ENCODE measurements at regions not wholly inside any gene's neighbourhood (a gene's known extent, or its start where the extent isn't known, plus 50 kb on each side); places are given as distances from the start of the nearest gene placed in this dataset.

DNA sequence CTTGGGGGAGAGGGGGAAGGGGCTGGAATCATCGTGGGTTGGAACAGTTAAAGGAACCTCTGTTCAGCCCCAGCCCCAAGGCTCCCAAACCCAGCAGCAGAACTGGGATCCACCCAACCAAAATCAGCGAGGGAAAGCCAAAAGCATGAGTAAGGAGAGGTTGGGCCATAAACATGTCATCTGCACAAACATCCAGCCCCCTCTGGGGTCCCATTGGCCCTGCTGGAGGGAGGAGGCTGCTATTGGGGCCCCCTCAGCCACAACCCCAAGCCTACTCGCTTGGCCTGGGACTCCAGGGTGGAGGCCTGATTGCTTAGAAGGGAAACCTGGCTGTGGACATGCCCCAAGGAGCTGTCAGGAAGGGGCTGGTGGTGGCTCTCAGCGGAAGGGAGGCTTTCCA lies 154.9 kb downstream of the FGF18 start:
- TF ChIP-seq JUND (CRISPR knock-in tag; IDR thresholded peaks at IDR 0.05) (no peak), TCF12 (IDR thresholded peaks at IDR 0.05) (no peak), TCF12 (CRISPR knock-in tag; IDR thresholded peaks at IDR 0.05) (no peak), TGIF2 (CRISPR knock-in tag; IDR thresholded peaks at IDR 0.05) (no peak), NR3C1 (CRISPR knock-in tag; IDR thresholded peaks at IDR 0.05) (no peak), POLR2A (IDR thresholded peaks at IDR 0.05; ENCODE audit: insufficient read depth in 1 of 2, low read depth in 2 of 2, low read length in 2 of 2) (no peak)
- TF ChIP-seq, protein P1, sequence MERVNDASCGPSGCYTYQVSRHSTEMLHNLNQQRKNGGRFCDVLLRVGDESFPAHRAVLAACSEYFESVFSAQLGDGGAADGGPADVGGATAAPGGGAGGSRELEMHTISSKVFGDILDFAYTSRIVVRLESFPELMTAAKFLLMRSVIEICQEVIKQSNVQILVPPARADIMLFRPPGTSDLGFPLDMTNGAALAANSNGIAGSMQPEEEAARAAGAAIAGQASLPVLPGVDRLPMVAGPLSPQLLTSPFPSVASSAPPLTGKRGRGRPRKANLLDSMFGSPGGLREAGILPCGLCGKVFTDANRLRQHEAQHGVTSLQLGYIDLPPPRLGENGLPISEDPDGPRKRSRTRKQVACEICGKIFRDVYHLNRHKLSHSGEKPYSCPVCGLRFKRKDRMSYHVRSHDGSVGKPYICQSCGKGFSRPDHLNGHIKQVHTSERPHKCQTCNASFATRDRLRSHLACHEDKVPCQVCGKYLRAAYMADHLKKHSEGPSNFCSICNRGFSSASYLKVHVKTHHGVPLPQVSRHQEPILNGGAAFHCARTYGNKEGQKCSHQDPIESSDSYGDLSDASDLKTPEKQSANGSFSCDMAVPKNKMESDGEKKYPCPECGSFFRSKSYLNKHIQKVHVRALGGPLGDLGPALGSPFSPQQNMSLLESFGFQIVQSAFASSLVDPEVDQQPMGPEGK (CRISPR knock-in tag; IDR thresholded peaks at IDR 0.05), result no peak
- TF ChIP-seq, protein P2, sequence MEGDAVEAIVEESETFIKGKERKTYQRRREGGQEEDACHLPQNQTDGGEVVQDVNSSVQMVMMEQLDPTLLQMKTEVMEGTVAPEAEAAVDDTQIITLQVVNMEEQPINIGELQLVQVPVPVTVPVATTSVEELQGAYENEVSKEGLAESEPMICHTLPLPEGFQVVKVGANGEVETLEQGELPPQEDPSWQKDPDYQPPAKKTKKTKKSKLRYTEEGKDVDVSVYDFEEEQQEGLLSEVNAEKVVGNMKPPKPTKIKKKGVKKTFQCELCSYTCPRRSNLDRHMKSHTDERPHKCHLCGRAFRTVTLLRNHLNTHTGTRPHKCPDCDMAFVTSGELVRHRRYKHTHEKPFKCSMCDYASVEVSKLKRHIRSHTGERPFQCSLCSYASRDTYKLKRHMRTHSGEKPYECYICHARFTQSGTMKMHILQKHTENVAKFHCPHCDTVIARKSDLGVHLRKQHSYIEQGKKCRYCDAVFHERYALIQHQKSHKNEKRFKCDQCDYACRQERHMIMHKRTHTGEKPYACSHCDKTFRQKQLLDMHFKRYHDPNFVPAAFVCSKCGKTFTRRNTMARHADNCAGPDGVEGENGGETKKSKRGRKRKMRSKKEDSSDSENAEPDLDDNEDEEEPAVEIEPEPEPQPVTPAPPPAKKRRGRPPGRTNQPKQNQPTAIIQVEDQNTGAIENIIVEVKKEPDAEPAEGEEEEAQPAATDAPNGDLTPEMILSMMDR (CRISPR knock-in tag; IDR thresholded peaks at IDR 0.05), result no peak

Data from HepG2 (cell line).